Endometrial microvascular endothelial cells (primary cell): ENCODE measurements at regions not wholly inside any gene's neighbourhood (a gene's known extent, or its start where the extent isn't known, plus 50 kb on each side); places are given as distances from the start of the nearest gene placed in this dataset.
"Not testable (repeated sequence)": the region's sequence is repeated elsewhere in the genome, so short reads cannot be mapped to it uniquely, and the experiment has no call there.

ENCODE experiments used
- in situ Hi-C: cut with HindIII; loops from 2 replicates; pipeline ENCODE4 v1.10.0; 2017; ENCODE audit warnings: low sequenced_read_pairs, low pct_unique_long_range_greater_than_20kb; ENCODE audit errors: inconsistent ontology term

GRCh38 chr7:81280531-81280930 lies 361.7 kb upstream of the SEMA3C start:
- in situ Hi-C loops, result no loop called here

DNA sequence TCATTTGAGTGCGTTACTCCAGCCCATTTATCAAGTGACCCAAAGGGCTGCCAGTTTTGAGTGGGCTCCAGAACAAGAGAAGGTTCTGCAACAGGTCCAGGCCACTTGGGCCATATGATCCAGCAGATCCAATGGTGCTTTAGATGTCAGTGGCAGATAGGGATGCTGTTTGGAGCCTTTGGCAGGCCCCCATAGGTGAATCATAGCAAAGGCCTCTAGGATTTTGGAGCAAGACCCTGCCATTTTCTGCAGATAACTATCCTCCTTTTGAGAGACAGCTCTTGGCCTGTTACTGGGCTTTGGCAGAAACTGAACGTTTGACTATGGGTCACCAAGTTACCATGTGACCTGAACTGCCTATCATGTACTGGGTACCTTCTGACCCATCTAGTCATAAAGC lies 358.8 kb upstream of the SEMA3C start:
- in situ Hi-C loops, result no loop called here

DNA sequence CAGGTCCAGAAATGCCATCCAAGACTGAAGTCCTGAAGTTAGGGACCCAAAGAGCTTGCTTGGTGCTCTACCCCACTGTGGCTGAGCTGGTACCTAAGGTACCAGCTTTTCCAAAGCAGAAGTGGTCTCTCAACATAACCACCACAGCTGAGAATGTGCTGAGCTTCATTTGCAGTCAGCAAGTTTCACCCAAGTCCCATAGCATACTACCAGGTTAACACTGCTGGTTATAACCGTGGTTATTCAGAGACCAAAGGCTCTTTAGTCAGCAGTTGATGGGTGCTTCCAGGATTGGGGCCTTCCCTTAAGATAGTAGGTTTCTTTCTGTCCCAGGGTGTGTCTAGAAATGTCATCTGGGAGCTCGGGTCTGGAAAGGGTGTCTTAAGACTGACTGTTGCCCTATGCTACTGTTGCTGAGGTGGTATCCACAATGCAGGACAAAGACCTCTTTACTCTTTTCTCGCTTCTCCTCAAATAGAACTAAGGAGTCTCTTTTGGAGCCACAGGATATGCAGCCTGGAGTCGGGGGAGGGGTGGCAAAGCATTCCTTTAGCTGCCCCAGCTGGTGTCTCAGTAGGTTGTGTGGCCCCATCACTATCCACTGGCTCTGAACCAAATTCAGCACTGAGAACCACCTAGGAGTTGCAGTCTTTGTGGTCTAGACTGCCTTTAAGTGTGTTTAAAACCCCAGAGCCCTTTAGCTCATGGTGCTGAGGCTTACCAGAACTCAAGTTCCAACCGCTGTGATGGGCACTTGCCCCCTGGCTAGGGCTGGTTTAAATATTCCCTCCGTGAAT lies 354.9 kb upstream of the SEMA3C start:
- in situ Hi-C loops, result no loop called here

GRCh38 chr7:81272176-81272575 lies 353.3 kb upstream of the SEMA3C start:
- in situ Hi-C loops, result no loop called here

DNA sequence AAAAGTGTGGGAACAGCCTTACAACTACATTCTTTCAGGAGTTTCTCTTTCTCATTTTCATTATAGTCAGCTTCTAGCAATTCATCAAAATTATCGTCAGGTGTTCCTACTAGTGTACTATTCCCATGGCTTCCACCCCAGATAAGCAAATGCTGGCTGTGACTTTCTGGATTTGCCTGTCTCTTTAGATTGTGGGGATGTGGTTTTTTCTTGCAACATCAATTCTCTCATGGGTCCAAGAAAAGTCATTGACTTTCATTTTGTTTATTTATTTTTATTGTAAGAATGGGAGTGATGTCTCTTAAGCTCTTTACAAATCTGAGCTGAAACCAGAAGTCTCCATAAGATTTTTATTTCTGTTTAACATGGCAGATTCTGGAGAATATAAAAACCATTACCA lies 349.7 kb upstream of the SEMA3C start:
- in situ Hi-C loops, result no loop called here

DNA sequence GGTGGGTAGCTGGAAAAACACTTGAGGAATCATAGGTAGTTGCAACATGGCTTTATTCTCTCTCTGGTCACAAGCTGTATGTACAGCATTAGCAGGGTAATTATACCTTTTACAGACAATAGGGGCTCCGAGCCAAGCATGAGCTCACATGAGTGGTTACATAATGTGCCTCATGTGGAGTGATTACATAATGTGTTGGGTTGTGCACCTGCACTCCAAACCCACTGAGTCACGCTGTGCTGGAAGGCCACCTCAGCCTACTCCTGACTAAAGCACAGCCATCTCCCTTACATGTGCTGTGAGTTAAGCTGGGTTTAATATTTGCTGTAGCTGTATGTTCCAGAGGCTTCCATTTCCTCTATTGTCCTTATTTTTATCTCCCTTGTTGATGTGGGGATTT lies 348.7 kb upstream of the SEMA3C start:
- in situ Hi-C loops, result no loop called here

DNA sequence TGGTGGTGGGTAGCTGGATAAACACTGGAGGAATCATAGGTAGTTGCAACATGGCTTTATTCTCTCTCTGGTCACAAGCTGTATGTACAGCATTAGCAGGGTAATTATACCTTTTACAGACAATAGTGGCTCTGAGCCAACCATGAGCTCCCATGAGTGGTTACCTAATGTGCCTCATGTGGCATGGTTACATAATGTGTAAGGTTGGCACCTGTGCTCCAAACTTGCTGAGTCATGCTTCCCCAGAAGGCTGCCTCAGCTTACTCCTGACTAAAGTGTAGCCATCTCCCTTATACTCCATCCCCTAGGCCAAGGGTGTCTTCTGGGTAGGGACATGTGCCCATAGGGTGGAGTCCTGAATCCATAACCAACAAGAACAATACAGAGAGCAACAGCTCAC lies 345.3 kb upstream of the SEMA3C start:
- in situ Hi-C loops, result no loop called here

- in situ Hi-C loops, result no loop called here
Observed at GRCh38 chr7:81260152-81260551, 341.3 kb upstream of the SEMA3C start.

GRCh38 chr7:81256991-81257390 lies 338.1 kb upstream of the SEMA3C start:
- in situ Hi-C loops, result no loop called here

DNA sequence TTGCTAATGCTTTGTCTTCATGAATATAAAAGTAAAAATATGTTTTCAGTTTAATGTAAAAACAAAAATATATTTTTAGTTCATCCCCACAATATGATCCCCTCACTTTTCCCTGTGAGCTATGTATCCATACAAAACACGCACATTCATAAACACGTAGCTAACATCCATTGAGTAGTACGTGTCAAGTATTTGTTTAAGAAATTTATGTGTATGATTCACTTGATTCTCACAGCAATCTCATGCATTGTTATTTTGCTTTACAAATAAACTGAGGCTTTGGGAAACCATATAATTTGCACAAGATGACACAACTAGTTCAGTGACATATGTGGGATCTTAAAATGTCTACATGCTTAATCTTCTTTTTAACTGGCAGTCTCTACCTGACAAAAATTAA lies 329.6 kb upstream of the SEMA3C start:
- in situ Hi-C loops, result no loop called here

- in situ Hi-C loops, result not testable (repeated sequence)
Observed at GRCh38 chr7:81247364-81247763, 328.5 kb upstream of the SEMA3C start.

DNA sequence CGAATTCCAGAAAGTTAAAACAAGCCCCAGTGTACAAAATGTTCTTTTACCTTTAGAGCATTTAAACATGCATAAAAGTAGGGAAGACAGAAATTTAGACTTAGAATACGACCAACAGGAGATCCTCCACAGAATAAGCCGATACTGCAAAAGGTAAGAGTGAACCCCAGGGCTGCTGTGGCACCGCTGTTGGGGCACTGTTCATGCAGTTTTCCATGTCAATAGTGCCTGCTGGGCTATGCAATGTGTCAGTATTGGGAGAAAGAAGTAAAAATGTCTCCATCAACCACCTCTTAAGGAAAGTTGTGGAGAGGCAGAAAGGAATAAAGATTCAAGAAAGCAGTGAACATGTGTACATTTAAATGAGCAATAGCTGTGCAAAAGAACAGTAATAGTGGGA lies 326.5 kb upstream of the SEMA3C start:
- in situ Hi-C loops, result no loop called here

DNA sequence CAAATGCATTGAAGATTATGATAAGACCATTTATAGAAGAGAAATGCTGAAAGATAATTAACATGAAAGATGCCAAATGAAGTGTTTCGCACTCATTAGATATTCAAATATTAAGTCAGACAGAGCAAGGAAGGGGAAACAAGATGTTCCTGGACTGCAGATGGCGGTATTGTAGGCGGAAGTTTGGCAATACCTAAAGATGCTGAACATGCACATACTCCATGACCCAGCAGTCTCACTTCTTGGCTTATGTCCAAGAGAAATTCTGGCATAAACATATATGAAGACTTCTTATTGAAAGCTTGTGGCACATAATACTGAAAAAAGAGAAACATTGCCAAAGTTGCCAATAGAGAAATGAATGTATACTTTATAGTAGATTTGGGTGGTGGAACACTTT lies 325.4 kb upstream of the SEMA3C start:
- in situ Hi-C loops, result no loop called here

DNA sequence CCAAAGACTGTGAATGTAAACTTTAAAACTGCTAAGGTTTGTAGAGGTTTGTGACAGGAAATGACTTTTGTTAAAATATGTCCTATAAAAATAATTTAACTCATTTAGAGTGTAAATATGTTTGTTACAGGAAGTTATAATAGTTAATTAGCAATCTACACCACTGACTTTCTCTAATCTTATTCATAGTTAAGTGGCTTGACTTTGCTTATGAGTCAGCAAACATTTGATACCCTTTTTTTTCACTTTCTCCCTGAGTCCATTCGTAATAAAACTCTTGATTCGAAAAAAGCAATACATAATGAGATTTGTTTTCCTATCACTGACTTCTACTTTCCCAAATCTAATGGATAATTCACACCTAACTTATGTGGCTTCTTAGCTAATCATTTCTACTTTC lies 317.7 kb upstream of the SEMA3C start:
- in situ Hi-C loops, result no loop called here

GRCh38 chr7:81235997-81236396 lies 317.1 kb upstream of the SEMA3C start:
- in situ Hi-C loops, result no loop called here

DNA sequence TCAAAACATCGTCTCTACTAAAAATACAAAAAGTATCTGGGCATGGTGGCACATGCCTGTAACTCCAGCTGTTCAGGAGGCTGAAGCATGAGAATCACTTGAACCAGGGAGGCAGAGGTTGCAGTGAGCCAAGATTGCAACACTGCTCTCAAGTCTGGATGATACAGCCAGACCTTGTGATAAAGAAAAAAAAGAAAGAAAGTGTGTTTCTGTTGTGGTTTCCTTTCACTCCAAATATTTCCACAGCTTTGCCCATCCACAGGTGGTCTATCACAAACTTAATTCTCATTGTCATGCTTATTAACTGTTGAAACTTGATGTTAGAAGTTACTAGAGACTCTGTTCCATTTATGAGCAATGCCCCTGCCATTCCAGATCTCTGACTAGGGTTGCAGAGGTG lies 316.0 kb upstream of the SEMA3C start:
- in situ Hi-C loops, result no loop called here

DNA sequence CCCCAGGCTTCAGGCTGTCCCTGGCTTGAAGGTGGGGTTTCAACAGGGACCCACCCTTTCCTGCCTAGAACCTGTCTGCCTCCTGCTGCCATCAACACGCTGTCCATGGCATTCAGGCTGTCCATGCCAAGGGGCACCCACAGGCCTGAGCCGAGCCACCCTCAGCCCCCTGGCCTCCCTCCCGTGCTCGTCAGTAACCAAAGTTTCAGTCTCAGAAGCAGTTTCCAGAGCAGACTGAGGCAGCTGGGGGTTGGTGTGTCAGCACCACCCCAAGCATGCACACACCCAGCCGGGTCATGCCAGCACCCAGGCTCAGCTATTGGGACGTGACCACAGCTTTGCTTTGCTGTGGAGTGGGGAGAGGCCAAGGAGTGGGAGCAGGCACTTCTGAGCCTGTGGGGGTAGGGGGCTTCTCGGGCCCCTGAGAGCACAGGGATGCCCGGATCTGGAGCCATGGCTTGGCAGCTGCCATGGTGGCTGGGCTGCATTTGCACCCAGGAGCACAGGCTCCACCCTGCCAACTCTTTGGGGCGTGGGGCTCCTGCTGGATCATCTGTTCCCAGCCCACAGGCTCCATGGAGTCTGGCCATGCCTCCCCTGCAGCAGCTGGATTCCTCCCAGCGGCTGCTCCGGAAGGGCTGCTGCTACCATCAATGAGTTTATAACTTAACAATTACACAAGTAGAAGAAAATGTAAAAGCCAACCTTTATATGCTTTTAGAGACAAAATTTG lies 314.5 kb upstream of the SEMA3C start:
- in situ Hi-C loops, result no loop called here

- in situ Hi-C loops, result no loop called here
Observed at GRCh38 chr7:81232084-81232799, 313.4 kb upstream of the SEMA3C start.

- in situ Hi-C loops, result no loop called here
Observed at GRCh38 chr7:81231301-81231838, 312.5 kb upstream of the SEMA3C start.

- in situ Hi-C loops, result no loop called here
Observed at GRCh38 chr7:81226234-81226633, 307.4 kb upstream of the SEMA3C start.
